ENCODE measurements at regions not wholly inside any gene's neighbourhood (a gene's known extent, or its start where the extent isn't known, plus 50 kb on each side); places are given as distances from the start of the nearest gene placed in this dataset.

- TF ChIP-seq, protein P1, sequence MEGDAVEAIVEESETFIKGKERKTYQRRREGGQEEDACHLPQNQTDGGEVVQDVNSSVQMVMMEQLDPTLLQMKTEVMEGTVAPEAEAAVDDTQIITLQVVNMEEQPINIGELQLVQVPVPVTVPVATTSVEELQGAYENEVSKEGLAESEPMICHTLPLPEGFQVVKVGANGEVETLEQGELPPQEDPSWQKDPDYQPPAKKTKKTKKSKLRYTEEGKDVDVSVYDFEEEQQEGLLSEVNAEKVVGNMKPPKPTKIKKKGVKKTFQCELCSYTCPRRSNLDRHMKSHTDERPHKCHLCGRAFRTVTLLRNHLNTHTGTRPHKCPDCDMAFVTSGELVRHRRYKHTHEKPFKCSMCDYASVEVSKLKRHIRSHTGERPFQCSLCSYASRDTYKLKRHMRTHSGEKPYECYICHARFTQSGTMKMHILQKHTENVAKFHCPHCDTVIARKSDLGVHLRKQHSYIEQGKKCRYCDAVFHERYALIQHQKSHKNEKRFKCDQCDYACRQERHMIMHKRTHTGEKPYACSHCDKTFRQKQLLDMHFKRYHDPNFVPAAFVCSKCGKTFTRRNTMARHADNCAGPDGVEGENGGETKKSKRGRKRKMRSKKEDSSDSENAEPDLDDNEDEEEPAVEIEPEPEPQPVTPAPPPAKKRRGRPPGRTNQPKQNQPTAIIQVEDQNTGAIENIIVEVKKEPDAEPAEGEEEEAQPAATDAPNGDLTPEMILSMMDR (conservative IDR thresholded peaks at IDR 0.05; ENCODE audit: low read depth, low read length) = no peak
- H3K4me3 ChIP-seq (ENCODE audit: low read depth, low read length) = no peak overlapping the region
- DNase-seq (ENCODE audit: low read depth) = no peak
Observed at GRCh38 chr18:77981874-77982273, 732.2 kb downstream of the GALR1 start.

GRCh38 chr18:77983270-77983669 is 733.6 kb downstream of the GALR1 start:
- TF ChIP-seq, protein P1 (conservative IDR thresholded peaks at IDR 0.05; ENCODE audit: low read depth, low read length) = no peak
- no peak for DNase-seq (ENCODE audit: low read depth)

DNA sequence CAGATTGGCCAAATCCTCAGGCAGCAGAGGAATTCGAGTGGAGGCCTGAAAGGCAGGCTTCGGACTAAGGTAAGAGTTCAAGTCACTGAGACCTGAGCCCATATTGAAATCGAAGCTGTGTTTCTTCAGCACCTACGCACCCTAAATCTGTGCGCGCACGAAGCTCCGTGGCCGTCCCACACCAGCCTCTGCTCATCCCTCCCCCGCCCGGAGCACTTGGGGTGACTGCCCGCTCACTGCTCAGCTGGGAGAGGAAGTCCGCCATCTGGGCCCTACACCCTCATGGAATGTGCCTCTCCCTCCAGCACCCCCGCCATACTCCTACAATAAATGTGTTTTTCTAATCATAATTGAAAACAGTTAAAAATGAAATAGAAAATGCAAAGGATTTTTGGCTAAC is 734.5 kb downstream of the GALR1 start:
- no peak overlapping the region for H3K4me3 ChIP-seq (ENCODE audit: low read depth, low read length)
- no peak for DNase-seq (ENCODE audit: low read depth)
- TF ChIP-seq, protein P1 (conservative IDR thresholded peaks at IDR 0.05; ENCODE audit: low read depth, low read length) = no peak

More at GRCh38 chr18:77983270-77983669, 733.6 kb downstream of the GALR1 start:
- H3K4me3 ChIP-seq (ENCODE audit: low read depth, low read length) = no peak overlapping the region

DNA sequence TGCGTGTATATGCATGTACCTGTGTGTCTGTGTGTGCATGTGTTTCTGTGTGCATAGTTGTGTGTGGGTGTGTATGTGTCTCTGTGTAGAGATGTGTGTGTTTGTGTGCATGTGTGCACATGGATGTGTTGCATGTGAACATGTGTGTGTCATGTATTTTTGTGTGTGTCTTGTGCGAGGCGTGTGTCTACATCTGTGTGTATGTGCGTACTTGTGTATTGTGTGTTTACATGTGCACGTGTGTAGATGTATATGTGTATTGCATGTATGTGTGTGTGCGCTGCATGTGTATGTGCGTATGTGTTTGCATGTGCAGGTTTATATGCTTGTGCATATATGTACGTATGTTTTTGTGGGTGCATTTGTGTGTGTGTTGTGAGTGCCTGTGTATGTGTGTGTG is 735.2 kb downstream of the GALR1 start:
- DNase-seq (ENCODE audit: low read depth) = no peak
- TF ChIP-seq, protein P1 (conservative IDR thresholded peaks at IDR 0.05; ENCODE audit: low read depth, low read length) = no peak
- no peak overlapping the region for H3K4me3 ChIP-seq (ENCODE audit: low read depth, low read length)

GRCh38 chr18:77985526-77986281 is 736.1 kb downstream of the GALR1 start:
- DNase-seq (ENCODE audit: low read depth) = no peak
- H3K4me3 ChIP-seq (ENCODE audit: low read depth, low read length) = no peak overlapping the region
- TF ChIP-seq, protein P1 (conservative IDR thresholded peaks at IDR 0.05; ENCODE audit: low read depth, low read length) = no peak

GRCh38 chr18:77990131-77990530 is 740.5 kb downstream of the GALR1 start:
- TF ChIP-seq, protein P1 (conservative IDR thresholded peaks at IDR 0.05; ENCODE audit: low read depth, low read length) = no peak
- H3K4me3 ChIP-seq (ENCODE audit: low read depth, low read length) = no peak overlapping the region
- DNase-seq (ENCODE audit: low read depth) = no peak

DNA sequence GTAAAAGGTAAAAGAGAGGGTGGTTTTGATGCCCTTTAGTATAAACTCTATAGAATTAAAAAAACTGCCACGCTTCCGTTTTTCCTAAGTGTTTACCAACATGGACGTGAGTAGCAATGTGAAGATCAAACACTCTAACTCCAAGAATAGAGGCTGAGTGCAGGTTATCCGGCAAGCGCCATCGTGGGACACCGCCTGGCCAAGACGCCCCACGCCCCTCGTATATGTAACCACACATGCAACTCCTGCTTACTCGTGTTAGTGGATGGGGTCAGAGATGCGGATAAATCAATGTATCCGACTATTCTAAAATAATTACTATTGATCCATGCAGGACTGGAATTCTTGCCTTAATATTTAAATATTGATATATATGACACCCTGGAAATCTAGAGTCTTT is 741.3 kb downstream of the GALR1 start:
- TF ChIP-seq, protein P1 (conservative IDR thresholded peaks at IDR 0.05; ENCODE audit: low read depth, low read length) = no peak
- no peak for DNase-seq (ENCODE audit: low read depth)
- H3K4me3 ChIP-seq (ENCODE audit: low read depth, low read length) = no peak overlapping the region
